ENCODE measurements at regions not wholly inside any gene's neighbourhood (a gene's known extent, or its start where the extent isn't known, plus 50 kb on each side); places are given as distances from the start of the nearest gene placed in this dataset.
"Not testable (repeated sequence)": the region's sequence is repeated elsewhere in the genome, so short reads cannot be mapped to it uniquely, and the experiment has no call there.

DNA sequence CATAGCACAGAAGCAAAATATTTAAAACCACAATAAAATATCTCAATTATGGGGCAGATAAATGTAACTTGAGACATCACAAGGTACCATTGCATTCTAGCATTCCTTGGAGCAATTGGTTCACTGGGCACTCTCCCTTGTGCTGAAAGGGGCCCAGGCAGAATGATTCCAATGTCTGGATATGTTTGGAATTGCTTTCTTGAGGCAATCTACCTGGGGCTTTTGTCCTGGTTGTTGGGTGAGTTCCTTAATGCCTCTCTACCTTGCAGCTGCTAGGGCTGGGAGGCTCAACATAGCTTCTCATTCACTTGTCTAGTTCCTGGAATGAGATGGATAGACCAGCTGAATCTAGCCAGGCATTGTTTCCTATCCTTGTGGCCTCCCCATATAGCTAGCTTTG lies 539.6 kb upstream of the FSHR start:
- no peak for DNase-seq (ENCODE audit: low read depth)
- H3K4me3 ChIP-seq (ENCODE audit: low read depth, low read length), result no peak overlapping the region

GRCh38 chr2:49692022-49692421 lies 537.7 kb upstream of the FSHR start:
- H3K4me3 ChIP-seq (ENCODE audit: low read depth, low read length); DNase-seq (ENCODE audit: low read depth): not testable (repeated sequence)

More for the DNA sequence above, 539.6 kb upstream of the FSHR start:
- TF ChIP-seq, protein P1, sequence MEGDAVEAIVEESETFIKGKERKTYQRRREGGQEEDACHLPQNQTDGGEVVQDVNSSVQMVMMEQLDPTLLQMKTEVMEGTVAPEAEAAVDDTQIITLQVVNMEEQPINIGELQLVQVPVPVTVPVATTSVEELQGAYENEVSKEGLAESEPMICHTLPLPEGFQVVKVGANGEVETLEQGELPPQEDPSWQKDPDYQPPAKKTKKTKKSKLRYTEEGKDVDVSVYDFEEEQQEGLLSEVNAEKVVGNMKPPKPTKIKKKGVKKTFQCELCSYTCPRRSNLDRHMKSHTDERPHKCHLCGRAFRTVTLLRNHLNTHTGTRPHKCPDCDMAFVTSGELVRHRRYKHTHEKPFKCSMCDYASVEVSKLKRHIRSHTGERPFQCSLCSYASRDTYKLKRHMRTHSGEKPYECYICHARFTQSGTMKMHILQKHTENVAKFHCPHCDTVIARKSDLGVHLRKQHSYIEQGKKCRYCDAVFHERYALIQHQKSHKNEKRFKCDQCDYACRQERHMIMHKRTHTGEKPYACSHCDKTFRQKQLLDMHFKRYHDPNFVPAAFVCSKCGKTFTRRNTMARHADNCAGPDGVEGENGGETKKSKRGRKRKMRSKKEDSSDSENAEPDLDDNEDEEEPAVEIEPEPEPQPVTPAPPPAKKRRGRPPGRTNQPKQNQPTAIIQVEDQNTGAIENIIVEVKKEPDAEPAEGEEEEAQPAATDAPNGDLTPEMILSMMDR (IDR thresholded peaks at IDR 0.05; ENCODE audit: insufficient read depth, low read depth, low read length), result no peak

GRCh38 chr2:49687918-49688317 lies 533.6 kb upstream of the FSHR start:
- DNase-seq (ENCODE audit: low read depth), result no peak
- TF ChIP-seq, protein P1 (IDR thresholded peaks at IDR 0.05; ENCODE audit: insufficient read depth, low read depth, low read length), result no peak
- no peak overlapping the region for H3K4me3 ChIP-seq (ENCODE audit: low read depth, low read length)

- TF ChIP-seq, protein P1 (IDR thresholded peaks at IDR 0.05; ENCODE audit: insufficient read depth, low read depth, low read length), result no peak
- H3K4me3 ChIP-seq (ENCODE audit: low read depth, low read length), result no peak overlapping the region
- DNase-seq (ENCODE audit: low read depth), result no peak
These were observed 532.7 kb upstream of the FSHR start for GRCh38 chr2:49686897-49687442.

DNA sequence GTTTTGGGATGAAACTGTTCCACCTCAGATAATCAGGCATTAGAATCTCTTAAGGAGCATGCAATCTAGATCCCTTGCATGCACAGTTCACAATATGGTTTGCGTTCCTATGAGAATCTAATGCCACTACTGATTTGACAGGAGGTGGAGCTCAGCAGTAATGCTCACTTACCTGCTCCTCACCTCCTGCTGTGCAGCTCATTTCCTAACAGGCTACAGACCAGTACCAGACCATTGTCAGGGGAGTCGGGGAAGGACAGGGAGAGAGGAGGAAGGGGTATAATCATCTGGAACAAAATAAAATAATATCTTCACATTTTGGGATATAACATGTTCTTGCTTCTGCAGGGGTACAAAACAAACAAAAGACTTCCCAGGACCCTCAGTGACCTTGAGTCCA lies 532.0 kb upstream of the FSHR start:
- TF ChIP-seq, protein P1 (IDR thresholded peaks at IDR 0.05; ENCODE audit: insufficient read depth, low read depth, low read length), result no peak
- no peak overlapping the region for H3K4me3 ChIP-seq (ENCODE audit: low read depth, low read length)
- DNase-seq (ENCODE audit: low read depth), result no peak

DNA sequence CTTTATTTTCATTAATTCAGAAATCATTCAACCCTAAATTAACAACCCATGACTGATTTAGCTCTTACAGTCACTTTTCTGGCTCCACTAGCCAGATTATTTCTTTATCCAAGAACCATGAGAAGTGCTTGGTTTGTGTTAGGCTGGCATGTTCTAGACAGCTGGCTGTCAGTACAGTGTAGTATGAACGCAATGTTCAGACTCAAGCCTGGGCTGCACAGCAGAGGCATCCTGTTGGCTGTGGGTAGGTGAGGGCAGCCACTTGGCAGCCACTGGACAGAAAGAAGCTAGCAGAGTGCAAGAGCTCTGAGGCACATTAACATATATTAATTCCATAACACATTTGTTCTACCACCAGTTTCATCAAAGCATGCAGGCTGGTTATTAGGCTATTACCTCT lies 522.9 kb upstream of the FSHR start:
- TF ChIP-seq, protein P1 (IDR thresholded peaks at IDR 0.05; ENCODE audit: insufficient read depth, low read depth, low read length), result no peak
- no peak overlapping the region for H3K4me3 ChIP-seq (ENCODE audit: low read depth, low read length)
- DNase-seq (ENCODE audit: low read depth), result no peak

- TF ChIP-seq, protein P1 (IDR thresholded peaks at IDR 0.05; ENCODE audit: insufficient read depth, low read depth, low read length), result no peak
- DNase-seq (ENCODE audit: low read depth), result no peak
- no peak overlapping the region for H3K4me3 ChIP-seq (ENCODE audit: low read depth, low read length)
These were observed 510.5 kb upstream of the FSHR start for GRCh38 chr2:49664827-49665226.

All from fibroblast of villous mesenchyme (primary cell).